IPS DF 6.9 (cell line): ENCODE measurements at regions not wholly inside any gene's neighbourhood (a gene's known extent, or its start where the extent isn't known, plus 50 kb on each side); places are given as distances from the start of the nearest gene placed in this dataset.

ENCODE experiments used
- DNase-seq: peaks from one replicate; pipeline ENCODE4 v3.0.0-alpha.2; 2013; ENCODE audit warnings: low read depth, low spot score
- H3K27ac ChIP-seq: one replicate; pipeline ENCODE4 v1.5.1; 2013; ENCODE audit warnings: low read length, control low read depth
- H3K27me3 ChIP-seq: 2 replicates; pipeline ENCODE4 v1.6.1; 2013; ENCODE audit warnings: mild to moderate bottlenecking, low read length; ENCODE audit not compliant: control insufficient read depth, insufficient read depth
- H3K36me3 ChIP-seq: 2 replicates; pipeline ENCODE4 v1.6.1; 2013; ENCODE audit warnings: low read length; ENCODE audit not compliant: control insufficient read depth, insufficient read depth
- H3K4me1 ChIP-seq: 2 replicates; pipeline ENCODE4 v1.6.1; 2013; ENCODE audit warnings: low read length; ENCODE audit not compliant: control insufficient read depth, insufficient read depth
- H3K4me3 ChIP-seq: 2 replicates; pipeline ENCODE4 v1.5.1; 2013; ENCODE audit warnings: mild to moderate bottlenecking, low read length
- H3K9me3 ChIP-seq: 2 replicates; pipeline ENCODE4 v1.6.1; 2013; ENCODE audit warnings: low read length, inconsistent platforms; ENCODE audit not compliant: control insufficient read depth, insufficient read depth
- WGBS: extraction: QIAGEN DNeasy Blood & Tissue Kit; methylation state at CpG from one replicate; pipeline ENCODE4 v1.1.7; 2013; ENCODE audit warnings: mixed read lengths, missing lambda C conversion rate; ENCODE audit not compliant: insufficient read length, insufficient coverage; 5-methylcytosine and 5-hydroxymethylcytosine counted together

- Histone ChIP-seq H3K4me3 (no peak overlapping the region), H3K9me3 (no peaks in the 10 kb centered on the region), H3K36me3 (no peaks in the 10 kb centered on the region), H3K4me1 (no peaks in the 10 kb centered on the region), H3K27me3 (no peaks in the 10 kb centered on the region), H3K27ac (no peak overlapping the region)
- no peak for DNase-seq
Observed at GRCh38 chr9:75395336-75395735, 307.0 kb downstream of the OSTF1 start.

- Histone ChIP-seq H3K27ac (no peak overlapping the region), H3K4me1 (no peaks in the 10 kb centered on the region), H3K9me3 (no peaks in the 10 kb centered on the region), H3K4me3 (no peak overlapping the region), H3K36me3 (no peaks in the 10 kb centered on the region), H3K27me3 (no peaks in the 10 kb centered on the region)
- WGBS = no CpG with 5 or more reads among the region's 1 CpG
- DNase-seq = no peak
Observed at GRCh38 chr9:75397836-75398235, 309.5 kb downstream of the OSTF1 start.

GRCh38 chr9:75408391-75408790 lies 320.1 kb downstream of the OSTF1 start:
- Histone ChIP-seq H3K27ac (no peak overlapping the region), H3K36me3 (no peaks in the 10 kb centered on the region), H3K27me3 (no peaks in the 10 kb centered on the region), H3K4me3 (no peak overlapping the region), H3K9me3 (no peaks in the 10 kb centered on the region), H3K4me1 (no peaks in the 10 kb centered on the region)
- no CpG with 5 or more reads among the region's 4 CpGs for WGBS
- no peak for DNase-seq

DNA sequence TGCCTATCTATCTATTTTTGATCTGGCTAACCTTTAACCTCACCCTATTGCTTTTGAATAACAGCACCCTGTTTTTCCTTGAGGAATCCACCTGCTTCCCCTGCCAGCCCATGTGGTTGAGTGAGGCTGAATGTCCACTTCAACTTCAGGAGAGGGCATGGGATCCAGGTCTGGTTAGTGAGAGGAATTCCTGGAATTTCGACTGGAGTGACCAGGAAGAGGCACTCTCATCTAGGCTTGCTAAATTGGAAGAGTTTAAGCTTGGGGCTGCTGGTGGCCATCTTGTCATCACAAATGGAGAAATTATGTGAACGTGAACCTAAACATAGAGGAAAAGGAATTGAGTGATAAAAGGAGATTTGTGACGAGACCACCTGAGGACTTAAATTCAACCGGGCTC lies 322.1 kb downstream of the OSTF1 start:
- H3K27me3 ChIP-seq = no peaks in the 10 kb centered on the region
- H3K4me1 ChIP-seq = no peaks in the 10 kb centered on the region
- H3K36me3 ChIP-seq = no peaks in the 10 kb centered on the region
- H3K4me3 ChIP-seq = no peak overlapping the region
- DNase-seq = no peak
- no peak overlapping the region for H3K27ac ChIP-seq
- H3K9me3 ChIP-seq = no peaks in the 10 kb centered on the region
- WGBS = no CpG with 5 or more reads among the region's 4 CpGs

- no peak overlapping the region for H3K4me3 ChIP-seq
- DNase-seq = no peak
- no peak overlapping the region for H3K27ac ChIP-seq
- WGBS = no CpG with 5 or more reads among the region's 5 CpGs
- H3K36me3 ChIP-seq = no peaks in the 10 kb centered on the region
- no peaks in the 10 kb centered on the region for H3K27me3 ChIP-seq
- H3K4me1 ChIP-seq = no peaks in the 10 kb centered on the region
- H3K9me3 ChIP-seq = no peaks in the 10 kb centered on the region
Observed at GRCh38 chr9:75414371-75415160, 326.3 kb downstream of the OSTF1 start.

- no peak for DNase-seq
- H3K4me3 ChIP-seq = no peak overlapping the region
- WGBS = no CpG with 5 or more reads among the region's 4 CpGs
- no peaks in the 10 kb centered on the region for H3K9me3 ChIP-seq
- no peak overlapping the region for H3K27ac ChIP-seq
- no peaks in the 10 kb centered on the region for H3K27me3 ChIP-seq
- H3K4me1 ChIP-seq = no peaks in the 10 kb centered on the region
- H3K36me3 ChIP-seq = no peaks in the 10 kb centered on the region
Observed at GRCh38 chr9:75417471-75417870, 329.2 kb downstream of the OSTF1 start.

DNA sequence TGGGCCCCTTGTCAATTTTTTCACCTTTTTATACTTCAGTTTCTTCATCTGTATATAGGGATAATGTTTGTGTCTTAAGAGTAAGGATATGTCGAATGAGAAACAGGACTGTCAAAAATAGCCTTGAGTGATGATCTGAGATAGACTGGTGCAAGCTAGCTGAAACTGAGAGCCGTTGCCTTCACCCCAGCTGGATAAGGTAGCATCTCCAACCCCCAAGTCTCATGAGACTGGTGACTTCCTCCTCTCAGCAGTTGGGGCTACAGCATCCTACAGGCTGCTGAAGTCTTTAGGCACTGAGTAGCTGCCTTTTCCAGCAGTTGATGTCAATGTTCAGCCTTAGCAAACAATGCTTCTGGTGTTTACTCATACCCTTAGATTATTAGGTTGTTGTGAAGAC lies 330.2 kb downstream of the OSTF1 start:
- Histone ChIP-seq H3K4me3 (no peak overlapping the region), H3K27ac (no peak overlapping the region), H3K36me3 (no peaks in the 10 kb centered on the region), H3K4me1 (no peaks in the 10 kb centered on the region), H3K9me3 (no peaks in the 10 kb centered on the region), H3K27me3 (no peaks in the 10 kb centered on the region)
- no peak for DNase-seq
- no CpG with 5 or more reads among the region's 2 CpGs for WGBS

DNA sequence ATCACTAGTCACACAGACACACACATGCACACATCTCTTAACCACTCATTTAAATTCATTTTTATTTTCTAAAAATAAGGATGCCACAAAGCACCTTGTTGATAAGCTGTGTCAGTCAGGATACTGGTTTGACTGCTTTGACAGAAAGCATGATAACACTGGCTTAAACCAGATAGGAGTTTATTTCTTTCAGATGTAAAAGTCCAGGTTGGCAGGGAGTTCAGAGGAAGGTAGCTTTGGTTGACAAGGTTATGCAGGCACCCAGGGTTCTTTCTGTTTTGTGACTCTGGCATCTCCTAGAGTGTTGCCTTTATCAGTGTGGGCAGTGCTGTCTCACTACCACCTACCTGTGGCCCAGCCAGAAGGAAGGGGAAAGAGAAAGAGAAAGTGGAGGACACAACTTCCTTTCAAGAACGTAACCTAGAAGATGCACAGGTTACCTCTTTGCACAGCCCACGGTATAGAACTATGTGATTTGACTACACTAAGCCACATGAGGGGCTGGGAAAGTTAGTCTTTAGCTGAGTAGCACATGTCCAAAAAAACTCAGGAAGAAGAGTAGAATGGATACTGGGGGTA lies 334.7 kb downstream of the OSTF1 start:
- Histone ChIP-seq H3K27ac (no peak overlapping the region), H3K27me3 (no peaks in the 10 kb centered on the region), H3K4me3 (no peak overlapping the region), H3K4me1 (no peaks in the 10 kb centered on the region), H3K36me3 (no peaks in the 10 kb centered on the region), H3K9me3 (no peaks in the 10 kb centered on the region)
- DNase-seq = no peak
- no CpG with 5 or more reads among the region's 2 CpGs for WGBS

DNA sequence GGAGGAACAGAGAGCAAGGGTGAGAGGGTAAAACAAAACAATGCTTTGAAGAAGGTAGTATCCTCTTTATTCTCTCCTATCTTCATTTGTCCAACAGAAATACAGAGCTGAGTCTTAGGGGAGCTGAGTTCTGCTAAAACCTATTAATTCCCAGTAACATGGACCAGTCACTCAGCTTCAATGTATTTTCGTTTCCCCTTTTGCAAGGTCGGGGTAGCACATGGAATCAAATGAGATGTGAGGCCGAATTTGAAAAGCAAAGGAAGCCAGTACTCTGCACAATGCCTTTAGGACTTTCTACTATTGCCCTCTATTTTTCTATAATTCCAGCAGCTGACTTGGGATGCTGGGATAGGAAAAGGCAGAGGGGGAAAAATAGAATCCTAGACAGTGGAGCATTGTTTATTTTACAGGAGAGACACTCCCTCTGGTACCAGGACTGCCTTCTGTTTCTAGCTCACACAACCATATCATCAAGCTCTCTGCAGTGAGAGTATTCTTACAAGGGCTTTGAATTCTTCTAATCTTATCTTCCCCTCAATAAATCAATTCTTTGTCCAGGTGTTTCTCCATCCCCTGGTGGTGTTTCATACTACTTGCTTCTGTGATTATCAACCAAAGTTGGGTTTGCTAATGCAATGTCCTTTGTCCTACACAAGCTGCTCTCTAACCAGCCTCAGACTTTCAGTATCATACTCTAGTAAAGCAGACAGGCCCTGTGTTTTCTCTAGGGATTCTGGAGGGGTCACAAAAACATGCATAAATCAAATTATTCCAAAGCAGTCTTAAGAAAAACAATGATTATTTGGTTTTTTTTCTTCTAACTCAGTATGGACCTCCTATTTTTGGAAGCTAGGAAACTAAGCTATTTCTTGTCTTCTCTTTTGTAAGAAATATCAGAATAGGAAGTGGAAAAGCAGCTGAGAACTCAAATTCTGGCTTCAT lies 341.5 kb downstream of the OSTF1 start:
- no peaks in the 10 kb centered on the region for H3K4me1 ChIP-seq
- no peak for DNase-seq
- H3K27ac ChIP-seq = no peak overlapping the region
- no peak overlapping the region for H3K4me3 ChIP-seq
- H3K36me3 ChIP-seq = no peaks in the 10 kb centered on the region
- no peaks in the 10 kb centered on the region for H3K27me3 ChIP-seq
- H3K9me3 ChIP-seq = no peaks in the 10 kb centered on the region
- WGBS = no CpG with 5 or more reads among the region's 3 CpGs

- Histone ChIP-seq H3K27ac (no peak overlapping the region), H3K27me3 (no peaks in the 10 kb centered on the region), H3K36me3 (no peaks in the 10 kb centered on the region), H3K9me3 (no peaks in the 10 kb centered on the region), H3K4me3 (no peak overlapping the region), H3K4me1 (no peaks in the 10 kb centered on the region)
- no peak for DNase-seq
Observed at GRCh38 chr9:75431375-75431774, 343.1 kb downstream of the OSTF1 start.
